Ovary (tissue), 7 donors: ENCODE measurements at regions not wholly inside any gene's neighbourhood (a gene's known extent, or its start where the extent isn't known, plus 50 kb on each side); places are given as distances from the start of the nearest gene placed in this dataset.

Source experiments
- DNase-seq, 5 donors: peaks; one replicate each; pipeline ENCODE4 v3.0.0-alpha.2; 2019 to 2020
- H3K27ac ChIP-seq, 2 donors: fragments of 200-600 bp; one replicate each; pipeline versions ENCODE4 v1.5.1 to v1.8.0; 2019 to 2022
- H3K27me3 ChIP-seq: fragments of 200-600 bp; one replicate; pipeline ENCODE4 v1.8.0; 2022
- H3K36me3 ChIP-seq: fragments of 200-600 bp; sonication (generic); one replicate; pipeline ENCODE4 v1.5.1; 2019
- H3K4me1 ChIP-seq: one replicate; pipeline ENCODE4 v1.8.1; 2013; ENCODE audit warnings: mild to moderate bottlenecking, moderate library complexity; ENCODE audit not compliant: insufficient read depth
- H3K4me3 ChIP-seq: fragments of 200-600 bp; sonication (generic); one replicate; pipeline ENCODE4 v1.5.1; 2017
- H3K9me3 ChIP-seq, 2 donors: fragments of 200-600 bp in 1 of 2; sonication (generic) in 1 of 2; one replicate each; pipeline versions ENCODE4 v1.5.1 to v1.8.1; 2013 to 2019; ENCODE audit warnings: mild to moderate bottlenecking in 1 of 2, moderate library complexity in 1 of 2
- EP300 ChIP-seq: sonication (generic); formaldehyde crosslinking; IDR thresholded peaks from one replicate; pipeline ENCODE4 v1.6.1; 2017; ENCODE audit warnings: antibody characterized with exemption
- POLR2A ChIP-seq: fragments of 450-650 bp; IDR thresholded peaks from one replicate; pipeline ENCODE4 v1.6.1; 2017; ENCODE audit warnings: antibody characterized with exemption, mild to moderate bottlenecking, moderate library complexity
- WGBS, 3 donors: extraction: QIAGEN DNeasy Blood & Tissue Kit in 1 of 3; methylation state at CpG; one replicate each; pipeline versions ENCODE4 v1.1.5 to v1.1.7; 2013 to 2017; 5-methylcytosine and 5-hydroxymethylcytosine counted together
- intact Hi-C, 4 donors: fragments of 100-400 bp; cut with DNase I; formaldehyde crosslinking; loops; one replicate each; pipeline versions ENCODE4 v1.11.0 to v1.15.1; 2022 to 2023
- TF ChIP-seq, protein P1 (sequence below), 3 donors: fragments of 450-650 bp in 2 of 3; fragments of 200-600 bp in 1 of 3; IDR thresholded peaks; one replicate each; pipeline versions ENCODE4 v1.5.1 to v1.8.0; 2016 to 2022; ENCODE audit warnings: antibody characterized with exemption in 3 of 3, mild to moderate bottlenecking in 1 of 3
- donor health status: DM: no; HTN: no; CAD: no; lungs with moderate emphysema.
- donor health status: DM: no; HTN: no; CAD: no.
- donor health status: Bipolar disorder and iron deficiency.
- donor health status: DM: no; HTN: no; CAD: no.
- donor health status: DM: yes; HTN: yes; CAD: no.

- H3K4me3 ChIP-seq: no peak overlapping the region
- TF ChIP-seq EP300 (no peak), POLR2A (no peak)
- TF ChIP-seq, protein P1, sequence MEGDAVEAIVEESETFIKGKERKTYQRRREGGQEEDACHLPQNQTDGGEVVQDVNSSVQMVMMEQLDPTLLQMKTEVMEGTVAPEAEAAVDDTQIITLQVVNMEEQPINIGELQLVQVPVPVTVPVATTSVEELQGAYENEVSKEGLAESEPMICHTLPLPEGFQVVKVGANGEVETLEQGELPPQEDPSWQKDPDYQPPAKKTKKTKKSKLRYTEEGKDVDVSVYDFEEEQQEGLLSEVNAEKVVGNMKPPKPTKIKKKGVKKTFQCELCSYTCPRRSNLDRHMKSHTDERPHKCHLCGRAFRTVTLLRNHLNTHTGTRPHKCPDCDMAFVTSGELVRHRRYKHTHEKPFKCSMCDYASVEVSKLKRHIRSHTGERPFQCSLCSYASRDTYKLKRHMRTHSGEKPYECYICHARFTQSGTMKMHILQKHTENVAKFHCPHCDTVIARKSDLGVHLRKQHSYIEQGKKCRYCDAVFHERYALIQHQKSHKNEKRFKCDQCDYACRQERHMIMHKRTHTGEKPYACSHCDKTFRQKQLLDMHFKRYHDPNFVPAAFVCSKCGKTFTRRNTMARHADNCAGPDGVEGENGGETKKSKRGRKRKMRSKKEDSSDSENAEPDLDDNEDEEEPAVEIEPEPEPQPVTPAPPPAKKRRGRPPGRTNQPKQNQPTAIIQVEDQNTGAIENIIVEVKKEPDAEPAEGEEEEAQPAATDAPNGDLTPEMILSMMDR (IDR thresholded peaks at IDR 0.05): no peak
- intact Hi-C loops: no loop called here
Observed at GRCh38 chr3:72569754-72570440, 278.3 kb downstream of the SHQ1 start.

GRCh38 chr3:72568083-72568482 is 280.2 kb downstream of the SHQ1 start:
- Histone ChIP-seq H3K27ac (no peak overlapping the region), H3K4me3 (no peak overlapping the region), H3K9me3 (no peaks in the 10 kb centered on the region), H3K4me1 (no peaks in the 10 kb centered on the region), H3K27me3 (no peaks in the 10 kb centered on the region), H3K36me3 (no peaks in the 10 kb centered on the region)
- WGBS, 3 donors: 84 to 89% (median 86%) methylated on average over 11 of the region's 11 CpGs
- intact Hi-C loops: no loop called here
- TF ChIP-seq, protein P1 (IDR thresholded peaks at IDR 0.05): no peak
- no peak for TF ChIP-seq POLR2A
- TF ChIP-seq EP300: no peak
- no peak for DNase-seq

More at GRCh38 chr3:72569754-72570440, 278.3 kb downstream of the SHQ1 start:
- H3K36me3 ChIP-seq: no peaks in the 10 kb centered on the region
- H3K9me3 ChIP-seq: no peaks in the 10 kb centered on the region
- 88 to 93% (median 92%) methylated on average over 10 of the region's 10 CpGs for WGBS, 3 donors
- no peaks in the 10 kb centered on the region for H3K27me3 ChIP-seq
- H3K27ac ChIP-seq: no peak overlapping the region
- no peaks in the 10 kb centered on the region for H3K4me1 ChIP-seq
- DNase-seq: no peak

GRCh38 chr3:72567474-72567873 is 280.8 kb downstream of the SHQ1 start:
- H3K36me3 ChIP-seq: no peaks in the 10 kb centered on the region
- no peaks in the 10 kb centered on the region for H3K27me3 ChIP-seq
- intact Hi-C loops: no loop called here
- TF ChIP-seq, protein P1 (IDR thresholded peaks at IDR 0.05): no peak
- no peak for TF ChIP-seq POLR2A
- no peak for TF ChIP-seq EP300
- no peaks in the 10 kb centered on the region for H3K4me1 ChIP-seq
- no peaks in the 10 kb centered on the region for H3K9me3 ChIP-seq
- no peak overlapping the region for H3K4me3 ChIP-seq
- H3K27ac ChIP-seq: no peak overlapping the region
- DNase-seq: no peak
- WGBS, 3 donors: 81 to 86% (median 84%) methylated on average over 4 of the region's 4 CpGs

DNA sequence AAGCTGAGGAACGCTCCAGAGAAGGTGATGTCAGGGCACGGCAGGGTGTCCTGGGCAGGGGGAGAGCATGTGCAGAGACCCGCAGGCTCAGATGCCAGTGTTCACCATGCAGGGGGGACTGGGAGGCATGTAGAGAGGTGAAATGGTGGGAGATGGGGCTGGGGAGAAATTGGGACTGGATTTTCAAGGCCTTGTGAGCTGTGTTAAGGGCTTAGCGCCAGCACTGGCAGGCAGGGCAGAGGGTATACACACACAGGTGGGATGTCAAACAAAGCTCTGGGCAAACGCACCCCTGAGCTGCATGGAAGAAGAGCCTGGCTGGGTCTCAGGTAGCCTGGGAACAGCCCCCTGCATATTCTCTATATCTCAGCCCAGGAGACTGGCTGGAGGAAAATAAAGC is 282.7 kb downstream of the SHQ1 start:
- DNase-seq: no peak
- Histone ChIP-seq H3K27ac (no peak overlapping the region), H3K36me3 (no peaks in the 10 kb centered on the region), H3K4me1 (no peaks in the 10 kb centered on the region), H3K9me3 (no peaks in the 10 kb centered on the region), H3K4me3 (no peak overlapping the region), H3K27me3 (no peaks in the 10 kb centered on the region)
- TF ChIP-seq EP300 (no peak), POLR2A (no peak)
- TF ChIP-seq, protein P1 (IDR thresholded peaks at IDR 0.05): no peak
- WGBS, 3 donors: 93 to 95% (median 93%) methylated on average over 5 of the region's 5 CpGs
- intact Hi-C loops: no loop called here
